Mesothelial cell of epicardium (in vitro differentiated cells): ENCODE measurements at regions not wholly inside any gene's neighbourhood (a gene's known extent, or its start where the extent isn't known, plus 50 kb on each side); places are given as distances from the start of the nearest gene placed in this dataset.

Experiments
- DNase-seq, 2 experiments: peaks; one replicate each; pipeline ENCODE4 v3.0.0; 2021; ENCODE audit warnings: low spot score in 2 of 2; ENCODE audit not compliant: unreplicated experiment in 2 of 2
- H3K27ac Mint-ChIP-seq: 2 replicates; pipeline ENCODE4 v1.8.0; 2021; ENCODE audit warnings: mixed read lengths
- H3K27me3 Mint-ChIP-seq: 2 replicates; pipeline ENCODE4 v1.8.0; 2021; ENCODE audit warnings: low read depth, mixed read lengths
- H3K36me3 Mint-ChIP-seq: 2 replicates; pipeline ENCODE4 v1.8.0; 2021; ENCODE audit warnings: mixed read lengths
- H3K4me1 Mint-ChIP-seq: 2 replicates; pipeline ENCODE4 v1.8.0; 2021; ENCODE audit warnings: mixed read lengths
- H3K4me3 Mint-ChIP-seq: 2 replicates; pipeline ENCODE4 v1.8.0; 2021; ENCODE audit warnings: mild to moderate bottlenecking, moderate library complexity, mixed read lengths
- H3K9me3 Mint-ChIP-seq: 2 replicates; pipeline ENCODE4 v1.8.0; 2021; ENCODE audit warnings: mixed read lengths
- CTCF ChIP-seq: fragments of 200-600 bp; sonication (generic); IDR thresholded peaks from one replicate; pipeline ENCODE4 v1.5.0; 2021; ENCODE audit warnings: antibody characterized with exemption; ENCODE audit not compliant: unreplicated experiment

GRCh38 chr2:196489371-196489770 lies 150.1 kb upstream of the CCDC150 start:
- Mint-ChIP-seq H3K36me3 (peaks cover 9% of the 10 kb centered on the region), H3K27me3 (no peaks in the 10 kb centered on the region), H3K9me3 (peaks cover 16% of the 10 kb centered on the region), H3K4me3 (no peak overlapping the region), H3K4me1 (peaks cover 3% of the 10 kb centered on the region), H3K27ac (no peak overlapping the region)
- no peak for DNase-seq
- no peak for TF ChIP-seq CTCF

GRCh38 chr2:196492946-196493345 lies 146.6 kb upstream of the CCDC150 start:
- Mint-ChIP-seq H3K36me3 (peaks cover 13% of the 10 kb centered on the region), H3K27ac (no peak overlapping the region), H3K27me3 (no peaks in the 10 kb centered on the region), H3K4me3 (no peak overlapping the region), H3K9me3 (peaks cover 21% of the 10 kb centered on the region), H3K4me1 (peaks cover 3% of the 10 kb centered on the region)
- DNase-seq, result no peak
- no peak for TF ChIP-seq CTCF

- no peaks in the 10 kb centered on the region for H3K4me1 Mint-ChIP-seq
- H3K27ac Mint-ChIP-seq, result no peak overlapping the region
- TF ChIP-seq CTCF, result no peak
- no peak overlapping the region for H3K4me3 Mint-ChIP-seq
- peaks cover 18% of the 10 kb centered on the region for H3K36me3 Mint-ChIP-seq
- no peaks in the 10 kb centered on the region for H3K27me3 Mint-ChIP-seq
- no peak for DNase-seq
- H3K9me3 Mint-ChIP-seq, result peaks cover 25% of the 10 kb centered on the region
These were observed 140.6 kb upstream of the CCDC150 start for GRCh38 chr2:196498962-196499361.

GRCh38 chr2:196499686-196500085 lies 139.8 kb upstream of the CCDC150 start:
- TF ChIP-seq CTCF, result no peak
- DNase-seq, result no peak
- H3K4me1 Mint-ChIP-seq, result no peaks in the 10 kb centered on the region
- H3K27ac Mint-ChIP-seq, result no peak overlapping the region
- H3K9me3 Mint-ChIP-seq, result peaks cover 18% of the 10 kb centered on the region
- no peaks in the 10 kb centered on the region for H3K27me3 Mint-ChIP-seq
- H3K4me3 Mint-ChIP-seq, result no peak overlapping the region
- H3K36me3 Mint-ChIP-seq, result peaks cover 11% of the 10 kb centered on the region

- H3K4me3 Mint-ChIP-seq, result no peak overlapping the region
- no peaks in the 10 kb centered on the region for H3K4me1 Mint-ChIP-seq
- no peak overlapping the region for H3K27ac Mint-ChIP-seq
- H3K9me3 Mint-ChIP-seq, result peaks cover 16% of the 10 kb centered on the region
- no peaks in the 10 kb centered on the region for H3K27me3 Mint-ChIP-seq
- TF ChIP-seq CTCF, result no peak
- no peak for DNase-seq
- peaks cover 10% of the 10 kb centered on the region for H3K36me3 Mint-ChIP-seq
These were observed 138.7 kb upstream of the CCDC150 start for GRCh38 chr2:196500686-196501431.

- Mint-ChIP-seq H3K27ac (no peak overlapping the region), H3K27me3 (no peaks in the 10 kb centered on the region), H3K36me3 (peaks cover 10% of the 10 kb centered on the region), H3K4me1 (no peaks in the 10 kb centered on the region), H3K4me3 (no peak overlapping the region), H3K9me3 (peaks cover 16% of the 10 kb centered on the region)
- no peak for TF ChIP-seq CTCF
- DNase-seq, result no peak
These were observed 137.7 kb upstream of the CCDC150 start for GRCh38 chr2:196501836-196502235.
